Hepatocyte (in vitro differentiated cells): ENCODE measurements at regions not wholly inside any gene's neighbourhood (a gene's known extent, or its start where the extent isn't known, plus 50 kb on each side); places are given as distances from the start of the nearest gene placed in this dataset.

Experiments used
- DNase-seq: peaks from one replicate; pipeline ENCODE4 v3.0.0-alpha.2; 2016; ENCODE audit warnings: low spot score
- H2AFZ ChIP-seq: fragments of 200-600 bp; sonication (generic); 2 replicates; pipeline ENCODE4 v1.6.0; 2016; ENCODE audit warnings: antibody characterized with exemption, mild to moderate bottlenecking
- H3K27ac ChIP-seq: fragments of 200-600 bp; sonication (generic); 2 replicates; pipeline ENCODE4 v1.5.1; 2016; ENCODE audit warnings: mild to moderate bottlenecking
- H3K27me3 ChIP-seq: fragments of 200-600 bp; sonication (generic); 2 replicates; pipeline ENCODE4 v1.6.1; 2016
- H3K36me3 ChIP-seq: fragments of 200-600 bp; sonication (generic); replicated peaks from 2 replicates; pipeline ENCODE4 v1.5.1; 2016; ENCODE audit warnings: low read depth; ENCODE audit not compliant: insufficient read depth
- H3K4me1 ChIP-seq: fragments of 200-600 bp; sonication (generic); 2 replicates; pipeline ENCODE4 v1.5.1; 2016; ENCODE audit warnings: mild to moderate bottlenecking, moderate library complexity; ENCODE audit not compliant: insufficient read depth
- H3K4me2 ChIP-seq: fragments of 200-600 bp; sonication (generic); 2 replicates; pipeline ENCODE4 v1.6.0; 2016
- H3K4me3 ChIP-seq: fragments of 200-600 bp; sonication (generic); 2 replicates; pipeline ENCODE4 v1.5.1; 2016; ENCODE audit warnings: mild to moderate bottlenecking
- H3K79me2 ChIP-seq: fragments of 200-600 bp; sonication (generic); 2 replicates; pipeline ENCODE4 v1.6.0; 2017; ENCODE audit warnings: mild to moderate bottlenecking
- H3K9me2 ChIP-seq: fragments of 200-600 bp; sonication (generic); replicated peaks from 2 replicates; pipeline ENCODE4 v1.6.0; 2017; ENCODE audit warnings: mild to moderate bottlenecking; ENCODE audit not compliant: insufficient read depth
- H3K9me3 ChIP-seq: fragments of 200-600 bp; sonication (generic); 2 replicates; pipeline ENCODE4 v1.5.1; 2016; ENCODE audit warnings: low read depth, mild to moderate bottlenecking
- H4K20me1 ChIP-seq: fragments of 200-600 bp; sonication (generic); 2 replicates; pipeline ENCODE4 v1.6.0; 2016; ENCODE audit warnings: mild to moderate bottlenecking; ENCODE audit not compliant: insufficient read depth, poor library complexity, severe bottlenecking
- CTCF ChIP-seq: fragments of 200-600 bp; sonication (generic); IDR thresholded peaks from 2 replicates; pipeline ENCODE4 v1.5.1; 2016; ENCODE audit warnings: antibody characterized with exemption, mild to moderate bottlenecking; ENCODE audit not compliant: poor library complexity
- EZH2 ChIP-seq: fragments of 200-600 bp; sonication (generic); IDR thresholded peaks from 2 replicates; pipeline ENCODE4 v1.6.1; 2016; ENCODE audit warnings: antibody characterized with exemption, mild to moderate bottlenecking, borderline replicate concordance
- EZH2phosphoT487 ChIP-seq: fragments of 200-600 bp; sonication (generic); IDR thresholded peaks from one replicate; pipeline ENCODE4 v1.6.1; 2018; ENCODE audit warnings: antibody characterized with exemption, mild to moderate bottlenecking, low read depth, moderate library complexity; ENCODE audit not compliant: unreplicated experiment, severe bottlenecking
- whole genome bisulfite sequencing: methylation state at CpG from one replicate; pipeline ENCODE4 v1.1.6; 2016; ENCODE audit warnings: low lambda C conversion rate; ENCODE audit errors: missing lambda C conversion rate; 5-methylcytosine and 5-hydroxymethylcytosine counted together

GRCh38 chr9:134552349-134552990 is 89.1 kb upstream of the COL5A1 start:
- H3K4me1 ChIP-seq = peaks cover 46% of the 10 kb centered on the region
- H3K79me2 ChIP-seq = no peaks in the 10 kb centered on the region
- no peak for TF ChIP-seq EZH2phosphoT487
- no peak for TF ChIP-seq CTCF
- no peak for TF ChIP-seq EZH2
- no peak for DNase-seq
- no peaks in the 10 kb centered on the region for H3K9me3 ChIP-seq
- H3K36me3 ChIP-seq = no peaks in the 10 kb centered on the region
- 72% methylated on average over 9 of the region's 9 CpGs for WGBS
- no peaks in the 10 kb centered on the region for H3K27me3 ChIP-seq
- H3K4me2 ChIP-seq = no peak overlapping the region
- H4K20me1 ChIP-seq = no peaks in the 10 kb centered on the region
- peak overlapping the region; percentile 68 for H3K27ac ChIP-seq
- no peaks in the 10 kb centered on the region for H3K9me2 ChIP-seq
- no peak overlapping the region for H3K4me3 ChIP-seq
- H2AFZ ChIP-seq = no peak overlapping the region

- TF ChIP-seq EZH2phosphoT487 (no peak), CTCF (no peak), EZH2 (no peak)
Observed at GRCh38 chr9:134553061-134553891, 88.3 kb upstream of the COL5A1 start.

GRCh38 chr9:134553996-134554372 is 87.6 kb upstream of the COL5A1 start:
- TF ChIP-seq CTCF = no peak
- TF ChIP-seq EZH2phosphoT487 = no peak
- no peak for TF ChIP-seq EZH2

More at GRCh38 chr9:134553061-134553891, 88.3 kb upstream of the COL5A1 start:
- Histone ChIP-seq H2AFZ (no peak overlapping the region), H3K36me3 (no peaks in the 10 kb centered on the region), H3K27me3 (no peaks in the 10 kb centered on the region), H3K4me2 (no peak overlapping the region), H3K4me3 (no peak overlapping the region), H3K27ac (peak overlapping the region; percentile 68), H4K20me1 (no peaks in the 10 kb centered on the region), H3K9me2 (no peaks in the 10 kb centered on the region), H3K9me3 (no peaks in the 10 kb centered on the region), H3K4me1 (peaks cover 46% of the 10 kb centered on the region), H3K79me2 (no peaks in the 10 kb centered on the region)
- 78% methylated on average over 26 of the region's 26 CpGs for WGBS
- DNase-seq = no peak

More at GRCh38 chr9:134553996-134554372, 87.6 kb upstream of the COL5A1 start:
- peaks cover 46% of the 10 kb centered on the region for H3K4me1 ChIP-seq
- no peak for DNase-seq
- no peak overlapping the region for H3K4me2 ChIP-seq
- H3K4me3 ChIP-seq = no peak overlapping the region
- H3K36me3 ChIP-seq = no peaks in the 10 kb centered on the region
- H3K27ac ChIP-seq = peak overlapping the region; percentile 40
- no peaks in the 10 kb centered on the region for H3K9me3 ChIP-seq
- 97% methylated on average over 6 of the region's 10 CpGs for WGBS
- H3K27me3 ChIP-seq = no peaks in the 10 kb centered on the region
- H3K9me2 ChIP-seq = no peaks in the 10 kb centered on the region
- H3K79me2 ChIP-seq = no peaks in the 10 kb centered on the region
- H4K20me1 ChIP-seq = no peaks in the 10 kb centered on the region
- no peak overlapping the region for H2AFZ ChIP-seq
